ENCODE measurements at regions not wholly inside any gene's neighbourhood (a gene's known extent, or its start where the extent isn't known, plus 50 kb on each side); places are given as distances from the start of the nearest gene placed in this dataset.

DNA sequence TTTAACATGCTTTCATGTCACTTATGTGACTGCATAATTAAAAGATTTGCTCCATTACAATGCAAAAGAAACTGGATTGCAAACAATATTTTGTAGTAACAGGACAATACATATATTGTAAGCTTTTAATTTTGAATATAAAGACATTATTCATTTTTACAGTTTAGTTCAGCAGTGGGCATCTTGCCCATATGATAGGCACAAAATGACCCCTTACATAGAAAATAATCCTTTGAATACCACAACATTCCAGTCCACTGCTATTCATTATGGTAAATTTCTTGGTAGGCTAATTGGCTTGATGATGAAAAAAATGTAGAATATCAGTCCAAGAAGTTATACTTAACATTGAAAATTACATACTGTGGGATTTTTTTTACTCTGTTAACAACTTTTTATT, 74.1 kb upstream of the LAMA2 start:
- TF ChIP-seq EZH2 (IDR thresholded peaks at IDR 0.05; ENCODE audit: low read depth, unreplicated experiment) (no peak), EZH2phosphoT487 (IDR thresholded peaks at IDR 0.05; ENCODE audit: unreplicated experiment) (no peak), POLR2AphosphoS5 (IDR thresholded peaks at IDR 0.05; ENCODE audit: low read depth) (no peak)
- TF ChIP-seq, protein P1, sequence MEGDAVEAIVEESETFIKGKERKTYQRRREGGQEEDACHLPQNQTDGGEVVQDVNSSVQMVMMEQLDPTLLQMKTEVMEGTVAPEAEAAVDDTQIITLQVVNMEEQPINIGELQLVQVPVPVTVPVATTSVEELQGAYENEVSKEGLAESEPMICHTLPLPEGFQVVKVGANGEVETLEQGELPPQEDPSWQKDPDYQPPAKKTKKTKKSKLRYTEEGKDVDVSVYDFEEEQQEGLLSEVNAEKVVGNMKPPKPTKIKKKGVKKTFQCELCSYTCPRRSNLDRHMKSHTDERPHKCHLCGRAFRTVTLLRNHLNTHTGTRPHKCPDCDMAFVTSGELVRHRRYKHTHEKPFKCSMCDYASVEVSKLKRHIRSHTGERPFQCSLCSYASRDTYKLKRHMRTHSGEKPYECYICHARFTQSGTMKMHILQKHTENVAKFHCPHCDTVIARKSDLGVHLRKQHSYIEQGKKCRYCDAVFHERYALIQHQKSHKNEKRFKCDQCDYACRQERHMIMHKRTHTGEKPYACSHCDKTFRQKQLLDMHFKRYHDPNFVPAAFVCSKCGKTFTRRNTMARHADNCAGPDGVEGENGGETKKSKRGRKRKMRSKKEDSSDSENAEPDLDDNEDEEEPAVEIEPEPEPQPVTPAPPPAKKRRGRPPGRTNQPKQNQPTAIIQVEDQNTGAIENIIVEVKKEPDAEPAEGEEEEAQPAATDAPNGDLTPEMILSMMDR (conservative IDR thresholded peaks at IDR 0.05; ENCODE audit: low read depth in 2 of 2), result no peak

Measured in GM23338 (cell line).